ENCODE measurements at regions not wholly inside any gene's neighbourhood (a gene's known extent, or its start where the extent isn't known, plus 50 kb on each side); places are given as distances from the start of the nearest gene placed in this dataset.

- H3K36me3 Mint-ChIP-seq (ENCODE audit: low read depth) = no peaks in the 10 kb centered on the region
- H3K4me1 Mint-ChIP-seq = peaks cover 16% of the 10 kb centered on the region
These were observed 64.6 kb upstream of the FOXN2 start for GRCh38 chr2:48249631-48250473.

GRCh38 chr2:48250474-48250844 lies 64.0 kb upstream of the FOXN2 start:
- no peak overlapping the region for H3K4me3 Mint-ChIP-seq
- peaks cover under 1% of the 10 kb centered on the region for H3K27me3 Mint-ChIP-seq (ENCODE audit: low read depth)
- no peaks in the 10 kb centered on the region for H3K9me3 Mint-ChIP-seq
- H3K4me1 Mint-ChIP-seq = peaks cover 16% of the 10 kb centered on the region
- H3K36me3 Mint-ChIP-seq (ENCODE audit: low read depth) = no peaks in the 10 kb centered on the region
- no peak overlapping the region for H3K27ac Mint-ChIP-seq
- no peak for TF ChIP-seq CTCF (IDR thresholded peaks at IDR 0.05; ENCODE audit: unreplicated experiment in 3 of 3)

More at GRCh38 chr2:48249631-48250473, 64.6 kb upstream of the FOXN2 start:
- Mint-ChIP-seq H3K4me3 (no peak overlapping the region), H3K9me3 (no peaks in the 10 kb centered on the region), H3K27ac (peak overlapping the region; percentile 7 to 70 (median 32)), H3K27me3 (ENCODE audit: low read depth) (peaks cover 5% of the 10 kb centered on the region)
- no peak for TF ChIP-seq CTCF (IDR thresholded peaks at IDR 0.05; ENCODE audit: unreplicated experiment in 3 of 3)

- no peaks in the 10 kb centered on the region for H3K9me3 Mint-ChIP-seq
- TF ChIP-seq CTCF (IDR thresholded peaks at IDR 0.05; ENCODE audit: unreplicated experiment in 3 of 3) = no peak
- H3K4me3 Mint-ChIP-seq = no peak overlapping the region
- H3K27me3 Mint-ChIP-seq (ENCODE audit: low read depth) = no peaks in the 10 kb centered on the region
- no peaks in the 10 kb centered on the region for H3K36me3 Mint-ChIP-seq (ENCODE audit: low read depth)
- H3K4me1 Mint-ChIP-seq = peaks cover 16% of the 10 kb centered on the region
- H3K27ac Mint-ChIP-seq = no peak overlapping the region
These were observed 63.5 kb upstream of the FOXN2 start for GRCh38 chr2:48250943-48251342.

DNA sequence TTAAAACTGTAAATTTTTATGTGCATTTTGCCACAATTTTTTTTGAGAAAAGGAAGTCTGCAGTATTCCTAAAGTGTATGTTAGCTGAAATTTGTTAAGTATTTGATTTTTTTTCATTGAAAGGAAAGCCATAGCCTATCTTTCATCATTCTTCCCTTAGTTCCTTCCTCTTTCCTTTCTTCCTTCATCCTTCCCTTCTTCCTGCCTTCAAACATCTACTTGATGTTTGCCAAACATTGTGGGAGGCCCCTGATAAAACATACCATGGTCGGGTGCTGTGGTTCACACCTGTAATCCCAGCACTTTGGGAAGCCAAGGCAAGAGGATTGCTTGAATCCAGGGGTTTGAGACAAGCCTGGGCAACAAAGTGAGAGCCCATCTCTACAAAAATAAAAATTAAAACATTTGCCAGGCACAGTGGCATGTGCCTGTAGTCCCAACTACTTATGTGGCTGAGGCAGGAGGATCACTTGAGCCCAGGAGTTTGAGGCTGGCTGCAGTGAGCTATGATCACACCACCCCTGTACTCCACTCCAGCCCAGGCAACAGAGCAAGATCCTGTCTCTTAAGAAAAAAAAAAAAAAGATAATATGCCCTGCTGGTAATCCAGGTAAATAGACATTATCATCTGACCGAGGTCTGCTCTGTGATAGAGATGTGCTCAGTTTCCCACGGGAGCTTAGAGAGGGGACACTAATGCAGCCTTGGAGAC lies 62.9 kb upstream of the FOXN2 start:
- H3K4me3 Mint-ChIP-seq = no peak overlapping the region
- no peak for TF ChIP-seq CTCF (IDR thresholded peaks at IDR 0.05; ENCODE audit: unreplicated experiment in 3 of 3)
- H3K27ac Mint-ChIP-seq = no peak overlapping the region
- no peaks in the 10 kb centered on the region for H3K9me3 Mint-ChIP-seq
- H3K27me3 Mint-ChIP-seq (ENCODE audit: low read depth) = no peaks in the 10 kb centered on the region
- H3K36me3 Mint-ChIP-seq (ENCODE audit: low read depth) = no peaks in the 10 kb centered on the region
- peaks cover 16% of the 10 kb centered on the region for H3K4me1 Mint-ChIP-seq

DNA sequence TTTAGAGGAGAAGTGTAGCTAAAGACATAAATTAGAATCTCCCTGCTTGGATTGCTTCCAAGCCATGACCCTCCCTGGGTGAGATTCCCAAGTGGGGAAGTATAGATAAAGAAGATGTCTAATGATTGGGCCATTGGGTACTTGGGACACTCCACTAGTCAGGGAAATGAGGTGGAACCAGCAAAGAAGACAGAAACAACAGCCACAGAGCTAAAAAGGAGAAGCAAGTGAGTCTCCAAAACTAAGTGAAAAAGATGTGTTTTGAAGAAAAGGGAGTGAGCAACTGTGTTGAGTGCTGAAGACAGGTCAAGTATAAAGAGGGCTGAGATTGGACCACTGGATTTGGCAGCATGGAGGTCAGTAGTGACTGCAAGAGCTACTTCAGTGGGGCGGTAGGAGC lies 61.2 kb upstream of the FOXN2 start:
- Mint-ChIP-seq H3K9me3 (no peaks in the 10 kb centered on the region), H3K4me3 (no peak overlapping the region), H3K27me3 (ENCODE audit: low read depth) (no peaks in the 10 kb centered on the region), H3K27ac (no peak overlapping the region), H3K36me3 (ENCODE audit: low read depth) (no peaks in the 10 kb centered on the region), H3K4me1 (peaks cover 16% of the 10 kb centered on the region)
- TF ChIP-seq CTCF (IDR thresholded peaks at IDR 0.05; ENCODE audit: unreplicated experiment in 3 of 3) = no peak
